ENCODE measurements at regions not wholly inside any gene's neighbourhood (a gene's known extent, or its start where the extent isn't known, plus 50 kb on each side); places are given as distances from the start of the nearest gene placed in this dataset.

GRCh38 chr15:93212578-93212977, 123.6 kb upstream of the RGMA start:
- no peak for TF ChIP-seq SMC3 (IDR thresholded peaks at IDR 0.05; ENCODE audit: borderline replicate concordance, low read length)
- TF ChIP-seq BHLHE40 (IDR thresholded peaks at IDR 0.05; ENCODE audit: borderline replicate concordance in 1 of 2, low read depth in 2 of 2, low read length in 1 of 2): no peak
- TF ChIP-seq ESRRA (IDR thresholded peaks at IDR 0.05; ENCODE audit: low read length): no peak
- TF ChIP-seq ZBTB33 (IDR thresholded peaks at IDR 0.05): no peak
- TF ChIP-seq RELB (IDR thresholded peaks at IDR 0.05; ENCODE audit: low read depth): no peak
- no peak for TF ChIP-seq POLR2A (IDR thresholded peaks at IDR 0.05; ENCODE audit: low read depth, low read length)
- no peak for TF ChIP-seq BRCA1 (IDR thresholded peaks at IDR 0.05; ENCODE audit: low read depth, low read length)
- TF ChIP-seq EZH2 (IDR thresholded peaks at IDR 0.05; ENCODE audit: borderline replicate concordance, control insufficient read depth, low read depth, low read length): no peak
- no peak for TF ChIP-seq NR2C2 (IDR thresholded peaks at IDR 0.05; ENCODE audit: borderline replicate concordance, control insufficient read depth, insufficient read length, low read depth)
- no peak for TF ChIP-seq CTCF (IDR thresholded peaks at IDR 0.05 in 2 of 3, conservative IDR thresholded peaks at IDR 0.05 in 1 of 3; ENCODE audit: control insufficient read depth in 2 of 3, extremely low read depth in 1 of 3, insufficient read depth in 1 of 3, low read depth in 3 of 3, low read length in 3 of 3)
- no peak for TF ChIP-seq YY1 (IDR thresholded peaks at IDR 0.05; ENCODE audit: low read depth, low read length)
- TF ChIP-seq KDM1A (IDR thresholded peaks at IDR 0.05; ENCODE audit: borderline replicate concordance): no peak
- no peak for TF ChIP-seq ATF2 (IDR thresholded peaks at IDR 0.05; ENCODE audit: low read length)

All from GM12878 (cell line).